GM10266 (cell line): ENCODE measurements at regions not wholly inside any gene's neighbourhood (a gene's known extent, or its start where the extent isn't known, plus 50 kb on each side); places are given as distances from the start of the nearest gene placed in this dataset.

Source experiments
- DNase-seq: peaks from one replicate; pipeline ENCODE4 v3.0.0; 2012; ENCODE audit errors: extremely low spot score
- CTCF ChIP-seq: IDR thresholded peaks from 2 replicates; pipeline ENCODE4 v1.5.1; 2012; ENCODE audit warnings: mild to moderate bottlenecking, low read depth; ENCODE audit not compliant: control insufficient read depth, insufficient read depth; ENCODE audit errors: missing control alignments

GRCh38 chr12:107164392-107164791, 71.0 kb upstream of the CRY1 start:
- no peak for TF ChIP-seq CTCF
- DNase-seq = no peak

GRCh38 chr12:107165581-107165980, 72.2 kb upstream of the CRY1 start:
- DNase-seq = no peak
- TF ChIP-seq CTCF = no peak

- no peak for TF ChIP-seq CTCF
- no peak for DNase-seq
These were observed 74.4 kb upstream of the CRY1 start for GRCh38 chr12:107167756-107168155.

GRCh38 chr12:107169200-107169599, 75.9 kb upstream of the CRY1 start:
- DNase-seq = no peak
- TF ChIP-seq CTCF = no peak

GRCh38 chr12:107178776-107179175, 85.4 kb upstream of the CRY1 start:
- no peak for DNase-seq
- no peak for TF ChIP-seq CTCF

GRCh38 chr12:107179871-107180270, 86.5 kb upstream of the CRY1 start:
- TF ChIP-seq CTCF = no peak
- no peak for DNase-seq

GRCh38 chr12:107180272-107180671, 86.9 kb upstream of the CRY1 start:
- DNase-seq = no peak
- TF ChIP-seq CTCF = no peak
